HEK293T (cell line): ENCODE measurements at regions not wholly inside any gene's neighbourhood (a gene's known extent, or its start where the extent isn't known, plus 50 kb on each side); places are given as distances from the start of the nearest gene placed in this dataset.

ENCODE experiments used
- ARNT ChIP-seq: fragments of 450-650 bp; IDR thresholded peaks from 2 replicates; pipeline ENCODE4 v1.6.1; 2017; ENCODE audit warnings: mild to moderate bottlenecking
- BHLHE40 ChIP-seq: fragments of 450-650 bp; IDR thresholded peaks from 2 replicates; pipeline ENCODE4 v1.6.1; 2016; ENCODE audit warnings: mild to moderate bottlenecking, moderate library complexity, borderline replicate concordance
- FOXA1 ChIP-seq: fragments of 450-650 bp; IDR thresholded peaks from 2 replicates; pipeline ENCODE4 v1.6.1; 2016; ENCODE audit warnings: mild to moderate bottlenecking
- FOXM1 ChIP-seq: fragments of 450-650 bp; IDR thresholded peaks from 2 replicates; pipeline ENCODE4 v1.6.1; 2017; ENCODE audit warnings: mild to moderate bottlenecking, borderline replicate concordance
- PKNOX1 ChIP-seq: fragments of 450-650 bp; IDR thresholded peaks from 2 replicates; pipeline ENCODE4 v1.6.1; 2016
- SUZ12 ChIP-seq: fragments of 450-650 bp; IDR thresholded peaks from 2 replicates; pipeline ENCODE4 v1.6.1; 2016; ENCODE audit warnings: mild to moderate bottlenecking
- TARDBP ChIP-seq: fragments of 450-650 bp; IDR thresholded peaks from 2 replicates; pipeline ENCODE4 v1.6.1; 2016

- no peak for TF ChIP-seq TARDBP
- no peak for TF ChIP-seq ARNT
- no peak for TF ChIP-seq PKNOX1
- no peak for TF ChIP-seq SUZ12
- no peak for TF ChIP-seq FOXA1
- no peak for TF ChIP-seq BHLHE40
- no peak for TF ChIP-seq FOXM1
These were observed 238.5 kb upstream of the FBXL7 start for GRCh38 chr5:15261269-15261995.
